Ovary (tissue), 3 donors: ENCODE measurements at regions not wholly inside any gene's neighbourhood (a gene's known extent, or its start where the extent isn't known, plus 50 kb on each side); places are given as distances from the start of the nearest gene placed in this dataset.

Experiments
- EP300 ChIP-seq: sonication (generic); formaldehyde crosslinking; IDR thresholded peaks from one replicate; pipeline ENCODE4 v1.6.1; 2017; ENCODE audit warnings: antibody characterized with exemption
- POLR2A ChIP-seq: fragments of 450-650 bp; IDR thresholded peaks from one replicate; pipeline ENCODE4 v1.6.1; 2017; ENCODE audit warnings: antibody characterized with exemption, mild to moderate bottlenecking, moderate library complexity
- TF ChIP-seq, protein P1 (sequence below), 3 donors: fragments of 450-650 bp in 2 of 3; fragments of 200-600 bp in 1 of 3; IDR thresholded peaks; one replicate each; pipeline versions ENCODE4 v1.5.1 to v1.8.0; 2016 to 2022; ENCODE audit warnings: antibody characterized with exemption in 3 of 3, mild to moderate bottlenecking in 1 of 3
- donor health status: DM: no; HTN: no; CAD: no.

DNA sequence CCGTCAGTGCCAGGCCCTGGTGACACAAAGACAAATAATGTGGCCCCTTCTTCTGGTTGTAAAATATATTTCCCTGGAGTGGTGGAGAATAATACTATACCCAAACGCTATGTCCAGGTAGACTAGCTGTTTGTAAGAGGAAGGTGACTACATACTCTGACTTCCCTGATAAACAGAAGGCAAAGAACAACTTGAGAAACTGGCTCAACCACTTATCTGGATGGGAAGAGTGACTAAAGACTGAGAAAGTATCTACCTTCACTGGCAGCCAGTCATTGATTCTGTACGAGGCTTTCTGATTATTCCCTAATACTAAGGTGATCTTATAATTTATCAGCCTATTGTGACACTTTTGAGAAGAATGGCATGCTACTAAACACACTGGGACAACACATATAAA lies 569.7 kb downstream of the EPHA7 start:
- TF ChIP-seq, protein P1, sequence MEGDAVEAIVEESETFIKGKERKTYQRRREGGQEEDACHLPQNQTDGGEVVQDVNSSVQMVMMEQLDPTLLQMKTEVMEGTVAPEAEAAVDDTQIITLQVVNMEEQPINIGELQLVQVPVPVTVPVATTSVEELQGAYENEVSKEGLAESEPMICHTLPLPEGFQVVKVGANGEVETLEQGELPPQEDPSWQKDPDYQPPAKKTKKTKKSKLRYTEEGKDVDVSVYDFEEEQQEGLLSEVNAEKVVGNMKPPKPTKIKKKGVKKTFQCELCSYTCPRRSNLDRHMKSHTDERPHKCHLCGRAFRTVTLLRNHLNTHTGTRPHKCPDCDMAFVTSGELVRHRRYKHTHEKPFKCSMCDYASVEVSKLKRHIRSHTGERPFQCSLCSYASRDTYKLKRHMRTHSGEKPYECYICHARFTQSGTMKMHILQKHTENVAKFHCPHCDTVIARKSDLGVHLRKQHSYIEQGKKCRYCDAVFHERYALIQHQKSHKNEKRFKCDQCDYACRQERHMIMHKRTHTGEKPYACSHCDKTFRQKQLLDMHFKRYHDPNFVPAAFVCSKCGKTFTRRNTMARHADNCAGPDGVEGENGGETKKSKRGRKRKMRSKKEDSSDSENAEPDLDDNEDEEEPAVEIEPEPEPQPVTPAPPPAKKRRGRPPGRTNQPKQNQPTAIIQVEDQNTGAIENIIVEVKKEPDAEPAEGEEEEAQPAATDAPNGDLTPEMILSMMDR (IDR thresholded peaks at IDR 0.05) = no peak
- TF ChIP-seq POLR2A (no peak), EP300 (no peak)
